Activated CD4-positive, CD25-positive, alpha-beta regulatory T cell treated with anti-CD3 and anti-CD28 coated beads, Interleukin-2, amount 50 U/mL, for 72 hours (primary cell): ENCODE measurements at regions not wholly inside any gene's neighbourhood (a gene's known extent, or its start where the extent isn't known, plus 50 kb on each side); places are given as distances from the start of the nearest gene placed in this dataset.

Source experiments
- DNase-seq: peaks from one replicate; pipeline ENCODE4 v3.0.0; 2021

DNA sequence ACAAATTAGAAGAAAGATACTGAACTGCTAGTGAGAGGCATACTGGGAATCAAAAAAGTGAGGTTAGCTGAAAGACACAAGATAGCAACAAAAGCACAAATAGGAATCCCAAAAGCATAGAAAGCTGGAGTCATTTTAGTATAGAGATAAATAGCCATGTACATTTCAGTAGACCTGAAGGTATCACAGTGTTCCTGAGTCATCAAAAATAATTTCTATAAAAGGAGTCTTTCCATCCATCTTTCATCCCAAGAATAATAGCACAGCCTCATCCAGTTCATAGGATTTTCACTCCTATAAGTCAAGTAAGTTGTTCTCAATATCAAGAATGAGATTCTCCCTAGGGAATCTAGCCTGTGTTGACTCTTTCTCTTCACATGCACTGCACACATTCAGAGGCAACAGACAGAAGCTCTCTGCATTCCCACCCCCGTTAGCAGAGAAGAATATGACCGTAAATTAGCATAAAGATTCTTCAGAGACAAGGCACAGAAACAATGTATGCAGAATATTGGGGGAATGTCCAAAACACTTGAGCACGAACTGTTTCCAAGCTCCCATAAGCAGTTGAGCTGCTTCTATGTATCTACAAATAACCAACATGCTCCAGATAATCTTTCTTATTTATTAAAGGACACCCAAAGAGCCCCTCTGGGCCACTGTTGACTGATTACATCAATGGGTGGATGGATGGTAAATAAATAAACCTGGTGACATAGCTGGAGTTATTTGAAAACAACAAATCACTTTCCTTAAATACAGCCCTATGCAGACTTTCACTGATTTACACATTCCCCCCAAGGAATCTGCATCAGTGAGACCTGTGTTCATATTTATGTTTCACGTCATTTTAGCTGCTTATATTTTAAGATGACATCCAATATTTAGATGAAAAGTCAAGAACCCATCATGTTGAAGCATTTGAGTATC is 174.5 kb upstream of the PKDCC start:
- no peak for DNase-seq

DNA sequence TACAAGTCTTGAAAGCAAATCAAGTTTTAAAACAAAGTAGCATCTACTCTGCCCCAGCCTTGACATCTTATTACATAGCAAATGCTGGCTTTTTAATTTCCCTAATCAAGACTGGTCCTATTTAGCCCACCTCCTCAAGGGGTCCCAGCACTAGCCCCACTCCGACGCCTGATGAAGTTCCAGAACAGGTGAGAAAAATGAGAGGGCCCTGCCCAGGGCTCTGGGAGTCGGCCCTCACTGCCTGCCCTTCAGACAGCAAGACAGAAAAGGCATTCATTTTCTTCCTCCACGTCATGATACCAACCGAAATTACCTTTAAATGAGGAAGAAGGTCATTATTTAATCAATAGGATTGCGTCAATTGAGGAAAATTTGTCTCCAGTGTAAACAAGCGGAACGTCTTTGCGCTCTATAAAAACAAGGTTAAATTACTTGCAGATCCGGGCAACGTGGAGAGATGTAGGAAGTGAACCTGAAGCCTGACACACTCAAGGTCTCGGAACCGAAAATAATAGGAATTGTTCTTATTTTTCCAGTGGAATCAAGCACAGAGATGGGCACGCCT is 170.6 kb upstream of the PKDCC start:
- no peak for DNase-seq

DNA sequence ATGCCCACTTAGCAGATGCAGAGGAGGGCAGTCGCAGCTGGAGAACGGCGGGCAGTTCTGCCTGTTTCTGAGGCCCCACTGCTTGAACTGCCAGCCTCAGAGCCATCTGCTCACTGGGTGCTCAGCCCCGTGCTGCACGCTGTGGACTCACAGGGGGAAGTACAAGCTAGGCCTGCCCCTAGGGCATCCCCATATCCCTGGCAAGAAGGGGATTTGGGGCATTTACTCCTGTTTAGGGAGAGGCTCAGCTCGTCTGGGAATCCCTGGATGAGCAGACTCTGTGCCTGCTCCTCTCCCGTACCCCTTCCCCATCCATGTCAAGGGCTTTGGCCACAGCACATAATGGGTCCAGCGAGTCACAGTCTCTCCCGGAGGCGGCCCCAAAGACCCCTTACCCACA is 169.8 kb upstream of the PKDCC start:
- DNase-seq = no peak

DNA sequence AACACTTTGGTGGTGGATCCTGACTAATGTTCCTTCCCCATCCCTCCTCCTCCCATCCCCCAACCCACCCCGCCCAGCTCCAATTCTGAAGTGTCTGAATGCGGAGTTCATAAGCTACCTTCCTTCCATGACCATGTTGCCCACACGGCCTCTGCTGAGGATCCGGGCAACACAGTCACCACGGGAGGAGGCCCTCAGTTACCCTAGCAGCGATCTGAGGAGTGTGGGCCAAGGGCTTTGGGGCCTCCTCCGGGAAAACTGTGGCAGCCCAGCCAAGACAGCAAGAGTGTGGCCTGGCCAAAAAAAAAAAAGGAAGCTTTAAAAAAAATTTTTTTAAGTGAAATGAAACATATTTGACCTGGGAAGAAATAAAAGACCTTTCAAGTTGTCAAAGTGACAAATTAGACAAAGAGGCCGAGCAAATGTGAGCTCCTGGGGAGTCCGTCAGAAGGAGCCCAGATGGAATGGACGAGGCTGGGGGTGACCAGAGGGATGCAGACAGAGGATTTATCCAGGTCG is 169.0 kb upstream of the PKDCC start:
- DNase-seq = no peak

DNA sequence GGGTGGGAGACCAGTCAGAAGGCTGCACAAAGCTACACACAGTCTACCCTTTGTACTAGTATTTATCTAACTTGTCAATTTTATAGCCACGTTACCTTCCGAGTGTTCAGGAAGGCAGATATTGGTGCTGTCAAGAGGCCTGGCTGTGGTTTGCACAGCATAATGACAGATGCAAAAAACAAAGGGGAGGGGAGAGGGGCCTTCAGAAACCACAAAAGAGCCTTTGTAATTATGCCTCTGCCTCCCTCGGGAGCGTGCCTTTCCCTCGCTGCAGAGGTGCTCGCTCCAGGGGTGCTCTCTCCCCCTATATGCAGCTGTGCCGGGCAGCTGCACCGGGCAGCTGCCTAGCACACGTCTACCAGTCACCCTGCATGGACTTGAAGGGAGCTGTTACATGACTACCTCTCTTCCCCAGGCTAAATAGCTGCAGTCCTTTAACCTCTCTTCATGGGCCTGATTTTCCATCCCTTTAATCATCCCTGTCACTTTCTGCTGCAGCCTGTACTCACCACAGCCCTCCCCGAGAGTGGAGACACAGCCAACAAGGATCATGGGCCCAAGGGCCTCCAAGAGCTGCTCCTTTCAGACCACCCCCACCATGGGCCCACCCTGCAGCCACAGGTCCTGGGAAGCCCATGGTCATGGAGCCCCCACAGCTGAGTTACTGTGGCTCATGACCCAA is 168.4 kb upstream of the PKDCC start:
- no peak for DNase-seq

DNA sequence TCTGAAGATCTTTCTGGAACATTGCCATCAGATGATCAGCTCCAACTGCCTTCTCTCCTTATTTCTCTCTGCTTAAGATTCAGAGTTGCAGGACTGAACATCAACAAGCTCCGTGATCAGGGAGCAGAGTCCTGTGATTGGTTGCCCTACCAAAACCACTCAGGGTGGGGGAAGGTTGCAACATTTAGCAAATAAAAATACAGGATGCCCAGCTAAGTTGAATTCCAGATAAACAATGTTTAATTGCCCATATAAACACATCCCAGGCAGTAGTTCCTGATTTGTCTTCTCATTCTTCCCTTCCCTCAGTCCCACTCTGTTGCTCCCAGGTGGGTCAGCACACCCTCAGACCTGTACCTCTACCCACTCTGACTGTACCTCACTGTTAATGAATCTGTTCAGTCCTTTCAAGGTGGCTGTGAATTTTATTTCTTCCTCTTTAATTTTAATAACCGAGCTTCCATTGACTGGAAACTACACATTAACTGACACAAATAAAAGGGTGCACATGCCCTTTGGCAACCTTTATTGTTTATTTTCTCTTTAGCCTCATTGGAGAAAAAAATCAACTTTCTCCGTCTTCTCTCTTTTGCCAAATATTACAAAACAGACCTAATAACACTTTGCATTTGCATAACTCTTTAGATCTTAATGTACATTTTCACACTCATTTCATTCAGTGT is 167.1 kb upstream of the PKDCC start:
- DNase-seq = no peak

DNA sequence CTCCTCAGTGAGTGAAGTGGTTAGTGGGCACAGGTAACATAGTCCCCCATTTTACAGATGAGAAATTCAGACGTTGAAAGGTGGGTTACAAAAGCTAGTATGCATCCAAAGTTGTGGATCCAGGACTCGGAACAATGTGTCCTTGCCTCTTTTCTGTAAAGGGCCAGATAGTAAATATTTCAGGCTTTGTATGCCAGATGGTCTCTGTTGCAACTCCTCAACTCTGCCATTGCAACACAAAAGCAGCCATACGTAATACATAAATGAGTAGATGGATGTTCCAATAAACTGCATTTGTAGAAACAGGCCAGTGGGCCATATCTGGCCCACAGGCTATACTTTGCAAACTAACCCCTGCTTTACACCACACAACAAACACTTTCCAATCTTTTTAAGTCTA is 166.6 kb upstream of the PKDCC start:
- no peak for DNase-seq

DNA sequence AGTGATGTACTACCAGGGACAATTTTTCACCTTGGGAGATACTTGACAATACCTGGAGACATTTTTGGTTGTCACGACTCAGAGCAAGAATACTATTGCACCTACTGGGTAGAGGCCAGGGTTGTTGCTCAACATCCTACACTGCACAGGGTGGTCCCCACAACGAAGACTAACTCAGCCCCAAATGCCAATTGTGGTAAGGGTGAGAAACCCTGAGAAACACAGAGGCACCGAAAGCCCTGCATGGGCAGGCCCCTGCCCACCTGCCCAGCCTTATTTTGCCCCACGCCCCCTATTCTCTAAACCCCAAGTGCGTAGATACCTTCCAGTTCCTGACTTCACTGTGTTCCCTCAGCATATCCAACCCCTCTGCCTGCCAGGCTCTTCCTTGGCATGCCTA is 163.1 kb upstream of the PKDCC start:
- DNase-seq = no peak

DNA sequence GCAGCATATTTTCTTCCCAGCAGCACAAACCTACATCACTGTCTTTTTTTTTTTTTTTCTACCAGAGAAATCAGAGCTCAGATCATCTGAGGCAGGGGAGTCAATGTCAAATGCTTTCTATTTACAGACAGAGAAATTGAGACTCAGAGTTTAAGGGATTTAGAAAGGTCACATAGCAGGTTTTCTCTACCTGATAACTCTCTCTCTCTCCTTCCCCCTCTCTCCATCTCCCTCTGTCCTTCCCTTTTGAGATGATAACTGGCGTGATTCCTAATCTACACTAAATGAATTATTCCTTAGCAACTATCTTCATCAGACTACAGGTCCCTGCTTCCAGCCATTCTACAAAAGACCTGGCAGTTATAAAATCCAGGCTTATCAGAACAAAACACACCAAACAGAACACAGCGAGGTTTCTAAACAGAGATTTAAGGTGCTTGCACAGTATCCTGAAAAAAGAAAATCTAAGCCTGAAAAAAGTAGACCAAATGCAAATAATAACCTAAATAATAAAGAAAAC is 161.6 kb upstream of the PKDCC start:
- no peak for DNase-seq

DNA sequence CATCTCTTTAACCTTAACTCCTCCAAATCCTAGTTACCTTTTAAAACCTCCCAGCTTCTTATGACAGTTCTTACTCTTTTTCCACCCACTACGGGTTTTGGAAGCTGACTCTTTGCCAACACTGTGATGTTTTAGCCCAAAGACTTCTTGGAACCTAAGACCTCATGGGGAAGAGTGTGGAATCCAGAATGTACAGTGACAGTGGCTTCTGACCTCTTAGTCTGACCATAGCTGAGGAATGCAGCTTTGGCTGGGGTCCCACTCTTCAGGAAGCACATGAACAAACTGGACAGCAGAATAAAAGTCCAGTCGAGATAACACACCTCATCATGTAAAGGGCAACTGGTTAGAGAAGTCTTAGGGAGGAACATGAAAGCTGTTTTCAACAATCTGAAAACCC is 161.1 kb upstream of the PKDCC start:
- DNase-seq = no peak

DNA sequence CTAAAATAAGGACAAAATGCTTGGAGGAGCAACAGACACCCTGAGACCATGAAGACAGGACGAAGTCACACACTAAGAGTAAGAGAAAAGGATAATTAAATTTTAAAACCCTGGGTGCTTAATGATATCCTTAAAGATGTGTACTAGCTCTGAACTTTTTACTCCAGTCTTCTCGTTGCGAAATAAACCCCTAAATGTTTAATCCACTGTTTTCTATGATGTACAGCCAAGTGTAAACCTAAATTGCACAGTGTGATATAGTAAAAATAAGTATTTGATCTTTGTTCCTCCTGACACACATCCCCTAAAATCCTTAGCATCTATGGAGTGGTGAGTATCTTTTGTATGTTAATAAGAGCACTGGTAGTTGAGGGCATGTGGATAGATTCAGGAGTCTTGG is 157.5 kb upstream of the PKDCC start:
- no peak for DNase-seq

DNA sequence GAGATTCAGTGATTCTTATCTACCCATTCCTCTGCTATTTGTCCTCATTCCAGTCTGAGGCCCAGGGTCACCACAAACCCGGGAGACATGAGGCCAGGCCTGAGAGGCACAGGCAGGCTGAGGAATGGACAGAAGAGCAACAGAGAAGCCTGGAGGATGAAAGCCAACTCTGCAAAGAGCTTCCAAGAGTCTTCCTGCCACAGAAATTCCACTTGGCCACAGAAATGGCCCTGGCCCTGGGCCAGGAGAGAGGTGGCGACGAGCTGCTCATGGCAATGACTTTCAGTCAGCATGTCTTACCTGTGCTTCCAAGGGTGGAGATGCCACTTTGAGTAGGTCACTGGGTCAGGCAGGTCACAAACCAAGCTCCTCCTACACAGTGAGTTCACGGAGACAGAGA is 155.3 kb upstream of the PKDCC start:
- no peak for DNase-seq

DNA sequence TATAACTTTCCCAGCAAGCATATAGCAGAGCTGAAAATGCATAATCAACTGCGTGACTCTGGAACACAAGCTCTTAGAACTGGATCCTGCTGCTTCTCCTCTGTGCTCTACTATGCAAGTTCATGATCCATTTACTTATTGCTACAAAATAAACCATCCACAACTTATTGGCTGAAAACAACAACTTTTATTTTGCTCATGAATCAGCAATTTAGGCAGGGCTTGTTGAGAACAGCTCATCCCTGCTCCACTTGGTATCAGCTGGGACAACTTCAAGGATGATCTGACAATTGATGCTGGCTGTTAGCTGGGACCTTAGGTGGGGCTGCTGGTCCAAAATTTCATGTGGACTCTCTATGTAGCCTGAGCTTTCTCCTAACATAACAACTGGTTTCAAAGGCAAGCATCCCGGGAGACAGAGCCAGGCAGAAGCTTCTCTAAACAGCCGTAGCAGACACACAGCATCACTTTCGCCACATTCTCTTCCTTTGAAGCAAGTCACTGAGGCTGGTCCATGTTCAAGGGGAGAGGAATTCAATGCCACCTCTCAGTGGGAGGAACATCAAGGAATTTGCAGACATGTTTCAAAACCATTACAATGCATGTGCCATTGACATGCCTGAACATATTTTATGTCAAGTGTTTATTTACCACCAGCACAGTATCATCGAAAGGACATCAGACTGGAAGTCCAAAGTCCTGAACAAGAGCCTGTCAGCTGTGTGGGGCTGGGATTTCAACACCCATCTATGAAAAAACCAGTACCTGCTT is 153.1 kb upstream of the PKDCC start:
- no peak for DNase-seq

DNA sequence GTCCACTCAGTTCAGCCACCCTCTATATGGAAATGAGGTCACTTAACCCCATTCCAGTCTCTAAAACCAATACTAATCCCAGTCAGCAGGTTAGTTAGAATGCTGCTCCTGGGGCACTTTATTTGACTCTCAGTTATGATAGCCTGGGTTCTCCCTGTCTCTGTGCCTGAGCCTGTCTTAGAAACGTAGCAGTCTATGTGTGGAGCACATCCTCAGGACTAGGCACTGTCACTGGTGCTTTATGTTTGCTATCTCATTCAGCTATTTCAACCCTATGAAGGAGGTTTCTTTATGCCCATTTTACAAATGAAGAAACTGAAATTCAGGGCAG is 152.5 kb upstream of the PKDCC start:
- no peak for DNase-seq

DNA sequence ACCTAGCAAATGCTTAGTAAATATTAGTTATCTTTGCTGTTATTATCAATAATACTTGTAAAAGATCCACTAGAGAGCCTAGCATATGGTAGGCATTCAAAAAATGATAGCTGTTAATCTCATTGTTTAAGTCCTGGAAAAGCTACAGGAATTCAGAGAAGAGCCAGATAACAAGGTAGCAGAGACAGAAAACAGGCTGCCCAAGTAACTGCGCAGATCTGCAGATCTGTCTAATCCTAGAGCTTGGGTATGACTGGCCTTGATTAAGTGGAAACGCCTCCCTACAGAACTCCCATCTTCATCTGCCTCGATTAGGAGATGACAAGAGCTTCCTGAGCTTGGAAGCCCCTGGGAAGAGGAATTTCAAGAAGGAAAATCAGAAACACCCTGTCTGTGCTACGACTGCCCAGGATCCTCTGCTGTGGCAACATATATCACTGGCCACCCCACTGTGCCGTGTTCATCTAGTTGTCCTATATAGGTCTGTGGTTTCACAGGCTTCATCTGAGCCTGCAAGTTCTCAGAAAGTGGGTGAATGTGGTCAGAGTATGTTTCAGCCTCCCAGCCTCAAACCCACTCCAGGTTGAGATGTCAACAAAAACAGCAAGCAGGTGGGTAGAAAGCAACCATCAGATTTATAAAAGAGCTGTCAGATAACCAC is 151.5 kb upstream of the PKDCC start:
- no peak for DNase-seq

DNA sequence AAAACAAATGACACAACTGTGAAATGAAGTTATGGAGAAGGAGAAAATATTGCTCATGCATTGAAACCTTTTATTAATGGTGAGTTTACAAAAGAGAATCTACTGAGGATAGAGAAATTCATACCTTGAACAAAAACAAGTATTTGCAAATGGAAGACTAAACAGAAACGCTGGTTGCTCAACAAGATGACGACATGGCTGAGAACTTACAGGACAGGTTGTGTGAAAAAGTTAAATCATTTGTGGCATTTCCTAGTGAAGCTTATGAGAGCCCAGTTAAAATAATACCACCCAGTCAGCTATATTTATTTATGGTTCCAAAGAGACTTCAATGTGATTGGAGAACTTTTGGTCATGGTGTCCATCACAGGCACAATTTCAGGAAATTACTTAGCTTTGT is 148.6 kb upstream of the PKDCC start:
- no peak for DNase-seq

DNA sequence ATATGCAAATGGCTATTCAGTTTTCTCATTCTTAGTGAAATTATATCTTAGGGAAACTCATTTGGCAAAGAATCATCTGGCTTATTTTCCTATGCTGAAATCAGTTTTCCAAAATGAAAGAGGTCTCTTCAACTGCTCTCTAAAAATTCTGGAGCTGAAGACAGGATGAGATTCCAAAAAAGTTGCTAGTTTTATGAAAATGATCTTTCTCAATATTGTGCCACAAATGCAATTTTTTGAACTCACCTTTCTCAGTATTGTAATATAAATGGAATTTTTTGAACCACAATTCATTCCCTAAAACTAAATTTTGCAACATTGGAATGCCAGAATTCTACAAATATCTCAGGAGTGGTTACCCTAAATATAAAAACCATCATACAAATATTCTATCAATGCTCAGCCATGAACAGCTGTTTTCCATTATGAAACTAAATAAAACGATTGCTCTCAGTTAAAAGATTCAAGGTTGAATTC is 147.7 kb upstream of the PKDCC start:
- no peak for DNase-seq

DNA sequence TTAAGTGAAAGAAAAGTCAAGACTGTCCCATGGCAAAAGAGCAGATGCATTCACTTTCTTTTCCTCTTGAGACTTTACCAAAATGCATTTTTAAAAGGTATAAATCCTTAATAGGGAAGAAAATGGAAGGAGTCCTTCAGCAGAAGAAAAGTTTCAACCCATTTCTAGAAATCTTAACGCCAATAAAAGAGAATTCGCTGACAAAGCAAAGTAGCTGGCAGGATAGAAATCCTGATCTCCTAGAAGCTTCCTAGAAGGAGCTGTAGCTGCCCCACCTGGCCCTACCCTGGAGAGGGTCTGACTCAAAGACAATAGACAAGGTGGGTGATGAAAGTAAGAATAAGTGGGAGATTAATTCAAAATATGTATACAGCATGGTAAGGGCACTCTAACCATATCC is 144.9 kb upstream of the PKDCC start:
- DNase-seq = no peak

DNA sequence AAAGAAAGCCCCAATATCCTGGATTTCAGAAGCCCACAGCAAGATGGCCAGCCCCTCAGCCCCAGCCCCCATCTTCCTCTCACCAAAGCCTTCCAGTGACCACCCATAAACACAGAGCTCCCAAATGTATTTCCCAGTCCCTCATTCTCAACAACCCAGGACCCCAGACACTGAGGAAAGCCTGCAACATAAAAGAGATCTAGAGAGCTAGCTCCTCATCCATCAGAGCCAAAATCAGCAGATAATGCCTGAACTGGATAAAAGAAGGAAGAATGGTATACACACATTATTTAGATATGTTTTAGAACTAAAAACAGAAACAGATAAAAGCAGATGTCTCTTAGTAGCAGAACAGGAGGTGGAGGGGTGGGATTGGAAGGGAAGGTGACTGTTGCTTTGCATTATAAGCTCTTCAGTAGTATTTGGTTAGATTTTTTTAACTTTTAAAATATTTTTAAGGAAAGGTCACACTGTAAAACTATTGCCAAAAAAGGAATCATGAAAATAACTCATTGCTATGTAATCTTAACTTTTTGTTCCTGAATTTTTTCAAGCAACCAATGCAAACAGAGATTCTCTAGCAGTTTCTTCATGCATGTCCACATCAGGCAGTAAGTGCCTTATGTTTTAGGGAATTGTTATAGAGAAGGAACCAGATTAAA is 144.2 kb upstream of the PKDCC start:
- no peak for DNase-seq

DNA sequence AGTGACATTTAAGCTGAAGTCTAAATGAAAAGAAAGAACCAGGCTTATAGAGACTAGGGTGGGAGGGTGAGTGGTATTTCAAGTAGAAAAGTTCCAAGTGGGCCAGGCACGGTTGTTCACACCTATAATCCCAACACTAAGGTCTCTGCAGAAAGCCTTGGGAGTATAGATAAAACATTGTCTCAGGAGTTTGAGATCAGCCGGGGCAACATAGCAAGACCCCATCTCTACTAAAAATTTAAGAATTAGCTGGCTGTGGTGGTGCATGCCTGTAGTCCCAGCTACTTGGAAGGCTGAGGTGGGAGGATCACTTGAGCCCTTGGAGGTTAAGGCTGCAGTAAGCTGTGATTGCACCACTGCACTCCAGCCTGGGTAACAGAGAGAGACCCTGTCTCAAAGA is 143.4 kb upstream of the PKDCC start:
- no peak for DNase-seq
